ENCODE measurements at regions not wholly inside any gene's neighbourhood (a gene's known extent, or its start where the extent isn't known, plus 50 kb on each side); places are given as distances from the start of the nearest gene placed in this dataset.
"Not testable (repeated sequence)": the region's sequence is repeated elsewhere in the genome, so short reads cannot be mapped to it uniquely, and the experiment has no call there.

DNA sequence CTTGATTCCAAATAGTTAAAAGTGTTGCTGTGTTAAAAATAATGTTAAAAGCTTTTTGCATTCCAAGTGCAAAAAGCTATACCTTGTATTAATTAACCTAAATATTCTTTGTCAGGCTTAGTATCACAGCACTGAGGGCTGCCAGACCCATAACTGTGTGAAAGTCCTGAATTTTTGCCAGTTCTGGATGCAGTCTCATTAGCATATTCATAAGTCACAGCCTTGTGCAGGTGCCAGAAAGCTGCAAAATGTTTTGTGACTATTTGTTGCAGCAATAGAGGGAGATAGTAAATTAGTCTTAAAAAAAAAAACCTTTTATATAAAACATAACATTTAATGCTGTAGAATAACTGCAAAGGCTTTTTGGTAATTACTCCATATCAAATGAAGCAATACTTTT lies 56.6 kb downstream of the SLITRK1 start:
- FAIRE-seq = no peak

DNA sequence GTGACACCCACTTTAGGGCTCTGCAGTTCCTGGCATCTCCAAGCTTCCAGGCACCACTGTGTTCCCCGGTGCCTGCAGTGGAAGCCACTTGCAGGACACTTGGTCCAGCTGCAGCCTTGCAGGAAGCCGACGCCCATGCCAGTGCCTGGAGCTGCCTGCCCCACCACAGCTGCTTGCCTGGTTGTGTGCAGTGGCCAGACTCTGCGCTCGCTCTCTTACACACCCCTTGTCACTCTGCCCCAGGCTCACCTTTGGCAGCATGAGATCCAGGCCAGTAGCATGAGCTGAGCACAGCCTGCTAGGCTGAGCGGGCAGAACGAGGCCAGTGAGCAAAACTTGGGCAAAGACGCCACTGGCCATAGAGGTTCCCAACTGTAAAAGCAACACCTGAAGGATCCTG lies 57.7 kb downstream of the SLITRK1 start:
- FAIRE-seq = no peak

DNA sequence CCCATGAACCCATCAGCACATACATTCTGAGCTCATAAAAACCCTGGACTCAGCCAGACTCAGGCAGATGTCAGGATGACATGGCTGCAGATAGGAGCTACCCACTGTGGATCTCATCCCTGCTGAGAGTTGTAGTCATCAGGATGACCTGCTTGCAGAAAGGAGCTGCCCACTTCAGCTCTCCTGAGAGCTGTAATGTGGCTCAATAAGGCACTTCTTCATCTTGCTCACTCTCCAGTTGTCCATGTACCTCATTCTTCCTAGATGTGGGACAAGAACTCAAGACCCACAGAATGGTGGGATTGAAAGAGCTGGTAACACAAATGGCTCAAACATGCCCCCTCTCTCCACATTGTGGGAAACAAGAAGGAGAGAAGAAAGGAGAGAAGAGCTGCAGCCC lies 58.2 kb downstream of the SLITRK1 start:
- no peak for FAIRE-seq

DNA sequence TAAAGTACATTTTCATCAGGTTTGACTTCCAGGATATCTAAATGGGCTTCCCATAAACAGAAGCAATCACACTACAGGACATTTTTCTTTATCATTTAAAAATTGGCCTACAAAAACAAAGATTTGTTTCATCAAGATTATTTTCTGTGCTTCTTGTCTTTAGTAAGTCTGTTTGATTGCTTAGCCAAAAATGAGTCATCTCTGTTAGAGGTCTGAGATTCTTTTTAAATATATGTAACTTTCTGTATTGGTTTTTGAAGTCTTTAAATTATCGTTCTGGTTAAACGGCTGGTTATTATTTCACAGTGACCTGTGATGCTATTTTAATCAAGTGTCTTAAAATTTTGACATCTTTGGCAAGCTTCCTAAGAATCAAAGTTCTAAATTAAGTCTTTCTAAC lies 62.7 kb downstream of the SLITRK1 start:
- FAIRE-seq = no peak

DNA sequence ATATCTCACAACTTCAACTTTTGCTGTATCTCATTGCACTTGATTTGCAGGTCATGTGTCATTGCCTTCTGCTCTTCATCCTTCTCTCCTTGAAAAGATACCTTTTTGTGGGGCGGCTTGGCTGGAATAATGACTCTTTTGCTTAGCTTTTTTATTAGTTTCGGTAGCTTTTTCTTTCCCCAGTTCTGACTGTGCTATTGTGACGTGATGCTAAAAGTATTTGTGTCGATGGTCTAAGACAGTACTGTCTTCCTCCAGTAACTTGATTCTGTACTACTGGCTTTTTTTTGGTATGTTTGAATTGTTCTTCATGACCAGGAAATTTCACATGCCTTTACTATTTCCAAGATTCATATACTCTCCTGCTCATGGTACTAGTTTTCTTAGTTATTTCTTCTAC lies 63.1 kb downstream of the SLITRK1 start:
- no peak for FAIRE-seq

DNA sequence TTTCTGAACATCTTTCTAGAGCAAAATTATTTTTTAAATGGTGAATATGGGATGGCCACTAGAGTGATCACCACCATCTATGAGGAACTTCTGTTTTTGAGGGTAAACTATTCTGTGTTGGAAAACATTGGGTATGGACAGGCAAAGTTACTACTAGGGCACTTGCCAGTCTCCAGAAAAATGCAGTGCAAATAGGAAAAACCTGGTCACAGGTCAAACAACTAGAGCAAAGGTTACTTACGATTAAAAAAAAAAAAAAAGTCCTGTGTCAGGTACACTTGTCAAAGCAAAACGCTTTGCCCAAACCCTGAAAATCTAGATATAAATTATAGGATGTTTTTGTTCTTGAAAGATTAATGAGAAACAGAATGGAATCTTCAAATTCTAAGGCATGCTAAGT lies 66.2 kb downstream of the SLITRK1 start:
- FAIRE-seq = no peak

DNA sequence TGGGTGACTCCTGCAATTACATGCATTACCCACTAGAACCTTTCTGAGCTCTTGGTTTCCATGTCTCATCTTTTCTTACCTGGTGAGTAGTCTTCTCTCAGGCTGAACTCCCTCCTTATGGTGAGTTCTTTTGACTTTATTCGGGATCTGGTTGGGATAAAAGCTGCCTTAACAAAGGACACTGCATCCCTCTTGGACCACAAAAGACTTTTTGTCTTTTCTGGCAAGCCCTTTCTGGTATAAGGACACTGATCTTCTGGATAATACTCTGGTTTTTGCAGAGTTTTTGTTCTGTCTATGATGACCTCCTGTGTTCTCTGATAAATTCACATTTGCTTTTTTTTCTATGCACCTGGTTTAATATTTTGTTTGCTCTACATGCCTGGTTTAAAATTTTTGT lies 66.7 kb downstream of the SLITRK1 start:
- no peak for FAIRE-seq

DNA sequence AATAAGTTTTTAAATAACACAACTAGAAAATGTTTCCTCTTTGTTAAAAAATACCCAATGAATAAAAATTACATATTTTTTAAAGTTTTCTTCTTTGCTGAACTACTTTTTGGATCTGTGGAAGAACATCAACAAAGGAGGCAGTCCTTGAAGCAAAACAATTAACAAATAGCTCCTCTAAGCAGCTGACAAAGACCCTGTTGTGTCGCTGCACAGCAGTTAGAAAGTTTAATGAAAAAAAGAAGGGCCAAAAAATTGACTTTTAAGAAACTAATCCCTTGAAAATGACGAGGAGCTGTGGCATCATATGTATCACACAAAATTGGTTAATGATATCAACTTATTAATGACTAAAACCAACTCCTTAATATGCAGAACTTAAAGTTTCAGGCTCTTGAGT lies 72.1 kb downstream of the SLITRK1 start:
- no peak for FAIRE-seq

DNA sequence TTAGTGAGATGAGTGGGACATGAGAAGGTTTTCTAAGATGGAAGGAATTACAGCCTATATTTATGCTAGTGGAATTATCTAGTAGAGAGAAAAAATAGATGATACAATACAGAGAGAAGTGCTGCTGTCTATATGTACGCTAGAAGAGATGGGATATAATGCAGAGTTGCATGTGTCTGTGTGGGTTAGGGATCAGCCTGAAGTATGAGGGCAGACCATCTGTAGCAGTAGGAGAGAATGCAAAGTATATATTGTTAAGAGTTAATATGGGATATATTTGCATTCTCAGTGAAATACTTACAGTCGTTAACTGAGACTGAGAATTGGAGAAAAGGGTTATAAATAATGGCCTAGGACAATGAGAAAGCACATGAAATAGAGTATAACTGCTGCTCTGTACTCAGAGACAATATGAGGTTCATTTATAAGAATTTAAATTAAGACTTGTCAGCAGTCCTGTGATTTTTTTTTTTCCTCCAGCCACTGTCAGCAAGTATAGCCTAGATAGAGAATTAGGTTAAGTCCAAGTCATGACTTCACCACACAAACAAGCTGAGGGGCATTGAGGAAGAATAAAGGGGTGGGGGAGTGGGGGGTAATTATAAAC lies 77.8 kb downstream of the SLITRK1 start:
- no peak for FAIRE-seq

DNA sequence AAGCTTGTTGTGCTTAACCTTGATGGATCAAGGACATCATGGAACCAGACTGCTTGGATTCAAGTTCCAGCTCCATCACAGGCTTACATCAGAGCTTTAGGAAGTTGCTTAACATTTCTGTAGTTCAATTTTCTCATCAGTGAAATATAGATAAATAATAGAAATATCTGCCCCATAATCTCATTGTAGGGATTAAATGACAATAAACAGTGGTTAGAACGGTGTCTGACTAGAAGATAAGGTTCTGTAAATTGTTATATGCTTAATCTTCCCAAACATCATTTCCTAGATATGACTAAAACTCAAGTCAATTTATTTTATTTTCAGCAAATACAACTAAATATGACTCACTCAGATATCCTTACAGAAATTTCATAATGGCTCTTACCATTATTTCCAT lies 83.5 kb downstream of the SLITRK1 start:
- FAIRE-seq = no peak

DNA sequence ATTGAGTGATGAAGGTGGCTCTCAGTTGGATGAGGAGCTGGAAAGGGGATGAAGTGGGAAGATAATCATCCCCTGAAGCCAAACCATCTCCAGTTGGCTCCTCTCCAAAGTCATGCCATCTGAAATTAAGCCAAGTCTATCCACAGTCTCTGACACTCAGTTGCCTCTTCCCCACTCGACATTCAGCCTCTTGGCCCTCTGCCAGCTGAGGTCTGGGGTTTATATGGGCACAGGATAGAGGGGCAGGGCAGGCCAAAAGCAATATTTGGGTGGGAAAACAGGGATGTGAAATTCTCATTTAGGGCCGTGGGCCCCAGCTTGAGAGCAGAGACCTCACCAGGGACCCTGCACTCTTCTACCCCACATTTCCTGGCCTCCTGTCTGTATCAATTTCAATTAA lies 85.9 kb downstream of the SLITRK1 start:
- no peak for FAIRE-seq

DNA sequence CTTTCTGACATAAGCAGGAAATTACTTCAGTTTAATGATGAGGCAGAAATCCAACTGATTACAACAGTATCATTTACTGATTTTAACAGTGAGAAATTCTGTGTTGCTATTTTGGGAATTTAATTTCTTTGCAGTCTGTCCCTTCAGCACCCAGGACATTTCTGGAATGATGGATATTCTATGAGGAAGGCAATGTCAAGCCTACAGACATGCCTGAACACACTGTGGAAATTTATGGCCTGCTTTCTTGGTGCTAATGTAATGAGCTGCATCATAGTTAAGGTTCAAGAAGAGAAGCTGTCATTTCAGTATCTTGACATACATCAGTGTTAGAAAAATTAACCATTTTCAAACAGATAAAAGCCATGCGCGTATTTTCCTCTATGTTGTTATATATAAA lies 87.7 kb downstream of the SLITRK1 start:
- FAIRE-seq = no peak

DNA sequence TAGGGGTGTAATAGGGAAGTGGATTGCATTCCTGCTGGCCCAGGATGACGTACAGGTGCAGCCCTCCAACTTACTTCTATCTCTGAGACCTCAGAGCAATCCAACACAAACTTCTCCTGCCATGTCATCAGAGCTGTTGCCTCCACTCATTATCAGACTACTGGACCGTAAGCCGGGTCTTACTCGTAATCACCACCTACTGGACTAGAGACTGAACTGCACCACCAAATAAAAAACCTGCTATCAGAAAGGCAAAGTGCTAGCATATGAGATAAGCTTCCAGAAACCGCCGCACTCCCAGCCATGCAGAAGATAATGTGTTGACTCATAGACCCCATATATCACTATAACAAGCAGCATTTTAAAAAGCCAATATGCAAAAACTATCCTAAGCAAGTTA lies 102.0 kb downstream of the SLITRK1 start:
- FAIRE-seq = no peak

DNA sequence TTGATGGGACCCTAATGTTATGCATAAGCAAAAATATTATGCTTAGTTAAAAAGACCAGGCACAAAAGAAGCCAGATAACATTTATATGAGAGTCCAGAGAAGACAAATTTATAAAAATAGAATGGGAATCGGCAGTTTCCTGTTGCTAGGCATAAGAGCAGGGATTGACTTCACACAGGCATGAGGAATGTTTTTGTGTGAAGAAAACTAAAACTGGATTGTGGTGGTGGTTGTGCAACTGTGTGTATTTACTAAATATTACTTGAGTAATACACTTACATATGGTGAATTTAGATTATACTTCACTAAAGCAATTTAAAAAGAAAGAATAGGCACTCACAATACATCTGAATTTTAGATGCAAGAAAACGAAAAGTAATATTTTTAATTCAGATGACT lies 108.3 kb downstream of the SLITRK1 start:
- FAIRE-seq = no peak

DNA sequence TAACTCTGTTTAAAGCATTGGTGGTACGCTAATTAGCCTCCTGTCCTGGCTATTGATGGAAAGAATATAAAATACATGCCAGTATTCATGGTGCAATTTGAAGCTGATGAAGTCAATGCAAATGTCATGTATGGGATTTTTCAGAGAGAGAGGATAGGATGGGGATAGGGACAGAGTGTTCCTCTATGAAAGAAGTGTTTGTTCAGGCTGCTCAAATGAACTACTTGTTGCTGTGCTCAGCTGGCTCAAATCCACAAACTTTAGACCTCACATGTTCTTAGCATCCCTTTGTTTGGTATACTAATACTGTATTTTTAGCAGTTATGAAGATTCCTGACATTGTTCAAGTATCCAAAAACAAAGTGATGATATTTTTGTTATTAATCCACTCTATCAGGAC lies 116.5 kb downstream of the SLITRK1 start:
- FAIRE-seq = no peak

DNA sequence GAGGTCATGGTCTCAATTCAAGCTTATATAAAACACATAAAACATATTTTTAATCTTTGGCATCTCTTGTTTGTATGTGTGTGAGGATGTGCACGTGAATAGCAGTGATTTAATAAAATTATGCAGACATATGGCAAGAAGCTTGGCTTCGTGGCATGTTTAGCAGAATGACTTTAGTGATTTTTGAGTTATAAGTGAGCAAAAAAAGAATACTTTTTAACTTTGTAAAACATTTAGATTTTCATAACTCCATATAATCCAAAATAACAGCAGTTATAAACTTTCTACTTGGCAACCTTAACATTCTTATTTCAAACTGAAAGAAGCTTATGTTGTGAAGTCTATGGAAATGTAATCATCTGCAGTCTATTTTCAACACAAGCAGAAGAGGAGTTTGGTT lies 120.6 kb downstream of the SLITRK1 start:
- FAIRE-seq = no peak

DNA sequence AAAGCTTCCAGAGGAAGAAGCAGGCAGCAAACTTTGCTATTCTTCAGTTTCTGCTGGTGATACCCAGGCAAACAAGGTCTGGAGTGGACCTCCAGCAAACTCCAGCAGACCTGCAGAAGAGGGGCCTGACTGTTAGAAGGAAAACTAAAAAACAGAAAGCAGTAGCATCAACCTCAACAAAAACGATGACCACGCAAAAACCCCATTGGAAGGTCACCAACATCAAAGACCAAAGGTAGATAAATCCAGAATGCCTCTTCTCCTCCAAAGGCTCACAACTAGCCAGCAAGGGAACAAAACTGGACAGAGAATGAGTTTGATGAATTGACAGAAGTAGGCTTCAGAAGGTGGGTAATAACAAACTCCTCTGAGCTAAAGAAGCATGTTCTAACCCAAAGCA lies 127.1 kb downstream of the SLITRK1 start:
- FAIRE-seq = not testable (repeated sequence)

DNA sequence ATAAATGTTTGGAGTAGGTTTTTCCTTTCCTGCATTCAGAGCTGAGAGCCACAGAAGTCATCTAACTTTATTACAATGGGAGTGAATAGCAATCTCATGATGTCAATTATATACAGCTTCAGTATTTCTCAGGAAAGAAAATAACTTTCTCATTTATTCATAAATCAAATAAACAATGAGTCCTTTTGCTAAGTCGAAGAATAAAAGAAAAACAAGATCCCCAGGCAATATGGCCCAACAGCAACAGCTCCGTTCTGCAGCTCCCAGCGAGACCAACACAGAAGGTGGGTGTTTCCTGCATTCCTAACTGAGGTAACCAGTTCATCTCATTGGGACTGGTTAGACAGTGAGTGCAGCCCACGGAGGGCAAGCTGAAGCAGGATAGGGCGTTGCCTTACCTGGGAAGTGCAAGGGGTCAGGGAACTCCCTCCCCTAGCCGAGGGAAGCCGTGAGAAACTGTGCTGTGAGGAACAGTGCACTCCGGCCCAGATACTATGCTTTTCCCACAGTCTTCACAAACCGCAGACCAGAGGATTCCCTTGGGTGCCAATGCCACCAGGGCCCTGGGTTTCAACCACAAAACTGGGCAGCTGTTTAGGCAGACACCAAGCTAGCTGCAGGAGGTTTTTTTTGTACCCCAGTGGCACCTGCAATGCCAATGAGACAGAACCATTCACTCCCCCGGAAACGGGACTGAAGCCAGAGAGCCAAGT lies 128.2 kb downstream of the SLITRK1 start:
- FAIRE-seq = no peak

DNA sequence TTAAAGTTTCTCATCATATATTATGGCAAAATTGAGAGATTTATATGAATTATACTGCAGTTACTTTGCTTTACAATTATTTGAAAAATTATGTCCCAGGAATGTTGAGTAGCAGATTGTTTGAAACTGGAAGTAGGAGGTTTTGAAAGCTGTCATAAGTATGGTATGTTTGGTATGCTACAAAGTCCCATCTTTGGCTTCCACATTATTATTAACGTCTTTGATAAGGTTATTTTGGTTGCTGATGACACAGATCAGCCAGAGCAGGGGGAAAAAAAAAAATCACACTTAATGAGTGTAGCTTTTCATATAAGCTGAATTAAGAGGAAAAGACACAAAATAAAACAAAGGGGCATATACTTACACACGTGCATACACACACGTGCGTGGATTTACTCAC lies 130.1 kb downstream of the SLITRK1 start:
- no peak for FAIRE-seq

DNA sequence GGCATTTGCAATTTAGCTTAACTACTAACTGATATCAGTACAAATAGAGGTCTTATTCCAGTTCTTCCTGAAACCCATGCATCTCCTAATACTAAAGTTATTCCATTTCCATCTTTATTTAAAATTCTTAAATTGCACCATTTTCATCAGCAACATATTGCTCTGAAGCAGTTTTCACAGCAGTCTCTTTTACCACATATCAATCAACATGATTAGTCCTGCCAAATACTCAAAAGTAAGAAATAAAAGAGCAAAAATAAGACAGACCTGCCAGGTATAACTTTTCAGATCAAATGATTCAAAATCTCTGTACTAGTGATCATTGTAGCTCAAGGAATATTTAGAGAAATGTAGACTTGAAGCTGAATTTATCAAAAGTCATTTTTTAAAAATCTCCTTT lies 141.7 kb downstream of the SLITRK1 start:
- FAIRE-seq = no peak

DNA sequence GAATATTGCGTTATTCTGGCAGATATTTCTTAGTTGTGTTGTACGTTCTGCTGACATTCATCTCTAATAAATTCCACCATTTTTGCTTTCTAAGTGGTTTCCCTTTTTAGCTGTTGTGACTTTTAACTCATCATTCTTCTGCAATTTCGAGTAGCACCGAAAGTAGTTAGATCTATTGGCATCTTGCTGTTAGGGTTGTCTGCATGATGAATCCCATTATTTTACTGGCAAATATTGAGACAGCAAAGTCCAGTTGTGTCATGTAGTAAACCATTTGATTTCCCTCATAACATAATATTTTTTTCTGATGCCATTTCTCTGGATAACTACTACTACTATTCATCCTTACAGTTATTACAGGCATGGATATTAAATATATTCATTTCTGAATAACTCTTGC lies 143.9 kb downstream of the SLITRK1 start:
- FAIRE-seq = no peak

DNA sequence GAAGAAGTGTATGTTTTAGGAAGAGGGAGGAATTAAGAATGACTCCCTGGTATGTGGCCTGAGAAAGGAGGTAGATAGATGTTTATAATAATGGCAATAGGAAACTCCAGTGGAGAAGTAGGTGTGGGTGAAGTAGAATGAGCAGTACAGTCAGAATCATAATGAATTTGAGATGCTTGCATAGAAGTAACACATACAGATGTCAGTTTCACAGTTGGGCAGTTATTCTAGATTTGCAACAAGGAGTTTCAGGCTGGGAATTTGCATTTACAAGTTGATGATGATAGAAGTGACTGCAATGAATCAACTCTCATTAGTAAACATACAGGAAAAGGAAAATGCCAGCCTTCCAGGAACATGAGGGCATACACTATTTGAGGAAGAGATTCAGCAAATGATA lies 149.0 kb downstream of the SLITRK1 start:
- FAIRE-seq = no peak

DNA sequence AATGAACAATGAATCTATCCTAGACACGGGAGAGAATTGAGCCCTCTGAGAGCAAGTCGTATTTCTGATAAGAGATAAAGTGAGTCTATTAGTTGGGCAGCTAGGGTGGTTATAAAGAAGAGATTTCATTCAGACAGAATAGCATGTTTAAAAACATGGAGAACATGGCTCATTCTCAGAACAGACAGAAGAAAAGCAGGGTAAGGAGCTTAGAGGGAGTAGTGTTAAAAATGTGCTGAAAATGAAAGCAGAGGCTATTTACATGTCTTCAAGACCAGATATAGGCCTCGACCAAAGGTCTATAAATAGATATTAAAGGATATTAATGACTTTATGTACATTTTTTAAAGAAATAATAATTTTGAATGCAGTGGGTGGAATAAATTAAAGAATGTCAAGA lies 149.5 kb downstream of the SLITRK1 start:
- FAIRE-seq = no peak

DNA sequence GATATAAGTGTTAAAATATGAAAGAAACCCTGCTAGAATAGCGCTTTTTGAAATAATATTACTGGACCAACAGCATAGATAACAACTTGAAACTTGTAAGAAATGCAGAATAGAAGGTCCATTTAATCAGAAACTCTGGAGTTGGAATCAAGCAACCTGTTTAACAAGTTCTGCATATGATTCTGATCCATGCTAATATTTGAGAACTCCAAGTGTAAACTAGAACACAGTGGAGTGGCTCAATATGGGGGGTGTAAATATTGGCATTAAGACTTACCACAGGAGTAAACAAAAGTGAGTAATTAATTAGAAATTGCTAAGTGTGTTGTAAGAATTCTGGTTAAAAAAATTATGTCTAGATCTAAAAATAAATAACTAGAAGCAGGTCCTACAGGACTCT lies 151.2 kb downstream of the SLITRK1 start:
- no peak for FAIRE-seq

DNA sequence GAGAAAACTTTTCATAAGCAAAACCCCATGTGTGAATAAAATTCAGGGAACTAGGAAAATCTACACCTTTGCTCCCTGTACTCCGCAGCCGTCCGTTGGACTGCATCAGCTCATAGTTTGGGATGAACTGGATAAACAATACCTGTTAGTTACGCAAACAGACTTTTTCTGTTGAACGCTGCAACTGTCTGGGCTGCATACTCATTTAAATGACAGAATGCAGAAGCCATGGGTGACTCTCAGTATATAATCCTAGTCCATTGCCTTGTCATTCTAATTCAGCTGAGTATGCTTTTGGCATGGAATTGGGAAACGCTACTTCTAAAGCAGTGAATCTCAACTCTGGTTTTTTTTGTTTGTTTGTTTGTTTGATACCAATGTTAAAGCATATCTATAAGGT lies 151.6 kb downstream of the SLITRK1 start:
- FAIRE-seq = no peak

Measured in G401.6 (cell line).